Lung (tissue), 11 donors: ENCODE measurements at regions not wholly inside any gene's neighbourhood (a gene's known extent, or its start where the extent isn't known, plus 50 kb on each side); places are given as distances from the start of the nearest gene placed in this dataset.
A peak's percentile ranks its signal among the peaks of the same experiment; 100 is the strongest.
"Not testable (repeated sequence)": the region's sequence is repeated elsewhere in the genome, so short reads cannot be mapped to it uniquely, and the experiment has no call there.

Source experiments
- ATAC-seq: fragments of 200-7000 bp; cut with Tn5 transposase; one replicate; pipeline ENCODE4 v1.9.1; 2020; ENCODE audit warnings: moderate number of reproducible peaks; ENCODE audit not compliant: insufficient read depth, low FRiP score
- DNase-seq, 3 donors: peaks; one replicate each; pipeline ENCODE4 v3.0.0-alpha.2; 2013 to 2017
- H3K27ac ChIP-seq, 2 donors: one replicate each; pipeline ENCODE4 v1.5.1; 2013; ENCODE audit warnings: mild to moderate bottlenecking in 2 of 2, moderate library complexity in 2 of 2, control low read depth in 1 of 2, inconsistent platforms in 1 of 2, low read depth in 1 of 2, low read length in 1 of 2
- H3K27me3 ChIP-seq, 3 donors: one replicate each; pipeline ENCODE4 v1.5.1; 2013; ENCODE audit warnings: low read length in 2 of 3; ENCODE audit not compliant: control insufficient read depth in 3 of 3, insufficient read depth in 3 of 3
- H3K36me3 ChIP-seq, 4 donors: one replicate each; pipeline ENCODE4 v1.5.1; 2013; ENCODE audit warnings: low read length in 4 of 4, mild to moderate bottlenecking in 1 of 4, moderate library complexity in 1 of 4; ENCODE audit not compliant: control insufficient read depth in 4 of 4, insufficient read depth in 4 of 4
- H3K4me1 ChIP-seq, 5 donors: one replicate each; pipeline ENCODE4 v1.5.1; 2013; ENCODE audit warnings: low read length in 5 of 5, mild to moderate bottlenecking in 2 of 5, moderate library complexity in 1 of 5; ENCODE audit not compliant: control insufficient read depth in 5 of 5, insufficient read depth in 5 of 5
- H3K4me3 ChIP-seq: one replicate; pipeline ENCODE4 v1.5.1; 2013; ENCODE audit warnings: mild to moderate bottlenecking, control low read depth, moderate library complexity
- H3K9ac ChIP-seq, 2 donors: one replicate each; pipeline ENCODE4 v1.5.1; 2013; ENCODE audit warnings: low read length in 2 of 2, control low read depth in 1 of 2; ENCODE audit not compliant: insufficient read depth in 1 of 2
- H3K9me3 ChIP-seq, 4 donors: one replicate each; pipeline ENCODE4 v1.5.1; 2013; ENCODE audit warnings: low read length in 3 of 4, mild to moderate bottlenecking in 1 of 4, moderate library complexity in 1 of 4; ENCODE audit not compliant: control insufficient read depth in 4 of 4, insufficient read depth in 3 of 4
- CTCF ChIP-seq: IDR thresholded peaks from 2 replicates; pipeline ENCODE4 v1.5.1; 2012; ENCODE audit warnings: mild to moderate bottlenecking; ENCODE audit errors: control extremely low read depth, extremely low read depth
- WGBS, 2 donors: extraction: QIAGEN DNeasy Blood & Tissue Kit; methylation state at CpG; one replicate each; pipeline ENCODE4 v1.1.7; 2013; 5-methylcytosine and 5-hydroxymethylcytosine counted together
- donor health status: control.
- donor health status: control.
- donor health status: Bipolar disorder and iron deficiency.
- donor health status: healthy.
- donor health status: DM: yes; HTN: yes; CAD: no.

GRCh38 chr21:10461445-10461844, 59.9 kb upstream of the TPTE start:
- H3K4me3 ChIP-seq, ATAC-seq, H3K27me3 ChIP-seq, DNase-seq, H3K9ac ChIP-seq, H3K4me1 ChIP-seq, H3K36me3 ChIP-seq, H3K27ac ChIP-seq: not testable (repeated sequence)
- WGBS, 2 donors, result 66 to 72% methylated on average over 8 of the region's 8 CpGs
- H3K9me3 ChIP-seq, result peaks cover 2 to 53% (median 5%) of the 10 kb centered on the region in 4 donors

- H3K9me3 ChIP-seq, result peaks cover 2 to 52% (median 5%) of the 10 kb centered on the region in 4 donors
- no peaks in the 10 kb centered on the region for H3K36me3 ChIP-seq
- 39 to 48% methylated on average over 5 of the region's 5 CpGs for WGBS, 2 donors
- ATAC-seq (no peak), DNase-seq (no peak)
- H3K9ac ChIP-seq, result no peak overlapping the region
- H3K27ac ChIP-seq, result no peak overlapping the region
- no peak for TF ChIP-seq CTCF
- H3K4me3 ChIP-seq, result no peak overlapping the region
- H3K4me1 ChIP-seq, result no peaks in the 10 kb centered on the region
- H3K27me3 ChIP-seq, result no peaks in the 10 kb centered on the region
Measured at GRCh38 chr21:10463156-10463555, 58.2 kb upstream of the TPTE start.

GRCh38 chr21:10464975-10465374, 56.4 kb upstream of the TPTE start:
- H3K36me3 ChIP-seq, result no peaks in the 10 kb centered on the region
- WGBS, 2 donors, result 39 to 54% methylated on average over 3 of the region's 3 CpGs
- H3K27me3 ChIP-seq, result no peaks in the 10 kb centered on the region
- no peak for DNase-seq
- no peak for TF ChIP-seq CTCF
- H3K4me3 ChIP-seq, result no peak overlapping the region
- H3K4me1 ChIP-seq, result no peaks in the 10 kb centered on the region
- no peak overlapping the region for H3K27ac ChIP-seq
- H3K9ac ChIP-seq, result no peak overlapping the region
- no peak for ATAC-seq
- peaks cover 2 to 40% (median 5%) of the 10 kb centered on the region in 4 donors for H3K9me3 ChIP-seq

GRCh38 chr21:10465524-10466110, 55.8 kb upstream of the TPTE start:
- H3K4me3 ChIP-seq, H3K27me3 ChIP-seq, H3K9ac ChIP-seq, H3K36me3 ChIP-seq, H3K4me1 ChIP-seq, H3K27ac ChIP-seq: not testable (repeated sequence)
- DNase-seq, result peak in 1 of 3 donors; percentile 14
- peak; percentile 24 for ATAC-seq
- WGBS, 2 donors, result 60 to 67% methylated on average over 10 of the region's 10 CpGs
- H3K9me3 ChIP-seq, result peaks cover 2 to 34% (median 3%) of the 10 kb centered on the region in 4 donors
